H1 (cell line): ENCODE measurements at regions not wholly inside any gene's neighbourhood (a gene's known extent, or its start where the extent isn't known, plus 50 kb on each side); places are given as distances from the start of the nearest gene placed in this dataset.

Experiments used
- CBX5 ChIP-seq: fragments of 300-800, 300-1000 bp; sonication (generic); IDR thresholded peaks from 2 replicates; pipeline ENCODE4 v1.7.1; 2016; ENCODE audit warnings: antibody characterized with exemption, low read length, low read depth
- EP300 ChIP-seq, 2 experiments: IDR thresholded peaks; 1 replicate in 1 of 2; 2 replicates in 1 of 2; pipeline ENCODE4 v1.6.1; 2011 to 2012; ENCODE audit warnings: low read depth in 2 of 2, low read length in 2 of 2, mild to moderate bottlenecking in 2 of 2, borderline replicate concordance in 1 of 2, inconsistent platforms in 1 of 2, moderate library complexity in 1 of 2
- EZH2 ChIP-seq: fragments of 200-600 bp; sonication (generic); IDR thresholded peaks from 2 replicates; pipeline ENCODE4 v1.7.1; 2012; ENCODE audit warnings: low read depth, mild to moderate bottlenecking, moderate library complexity, low read length, inconsistent platforms; ENCODE audit not compliant: severe bottlenecking
- KDM1A ChIP-seq: fragments of 200-600, 300-600 bp; sonication (generic); IDR thresholded peaks from 2 replicates; pipeline ENCODE4 v1.7.1; 2016; ENCODE audit warnings: mild to moderate bottlenecking, low read length, borderline replicate concordance
- SP1 ChIP-seq: IDR thresholded peaks from 2 replicates; pipeline ENCODE4 v1.6.1; 2011; ENCODE audit warnings: low read depth, low read length
- TAF1 ChIP-seq: IDR thresholded peaks from 2 replicates; pipeline ENCODE4 v1.6.1; 2011; ENCODE audit warnings: mild to moderate bottlenecking, low read depth, low read length
- YY1 ChIP-seq: IDR thresholded peaks from 2 replicates; pipeline ENCODE4 v1.6.1; 2011; ENCODE audit warnings: low read depth, mild to moderate bottlenecking, low read length
- TF ChIP-seq, protein P1 (sequence below), 3 experiments: IDR thresholded peaks; 1 replicate in 2 of 3; 2 replicates in 1 of 3; pipeline versions ENCODE4 v1.5.1 to v1.6.1; 2011; ENCODE audit warnings: low read length in 3 of 3, mild to moderate bottlenecking in 3 of 3, inconsistent platforms in 2 of 3, low read depth in 1 of 3, moderate library complexity in 1 of 3; ENCODE audit not compliant: insufficient read depth in 1 of 3; ENCODE audit errors: control extremely low read depth in 1 of 3
- TF ChIP-seq, protein P2 (sequence below): IDR thresholded peaks from 2 replicates; pipeline ENCODE4 v1.6.1; 2011; ENCODE audit warnings: low read depth, mild to moderate bottlenecking, low read length; ENCODE audit not compliant: insufficient read depth

DNA sequence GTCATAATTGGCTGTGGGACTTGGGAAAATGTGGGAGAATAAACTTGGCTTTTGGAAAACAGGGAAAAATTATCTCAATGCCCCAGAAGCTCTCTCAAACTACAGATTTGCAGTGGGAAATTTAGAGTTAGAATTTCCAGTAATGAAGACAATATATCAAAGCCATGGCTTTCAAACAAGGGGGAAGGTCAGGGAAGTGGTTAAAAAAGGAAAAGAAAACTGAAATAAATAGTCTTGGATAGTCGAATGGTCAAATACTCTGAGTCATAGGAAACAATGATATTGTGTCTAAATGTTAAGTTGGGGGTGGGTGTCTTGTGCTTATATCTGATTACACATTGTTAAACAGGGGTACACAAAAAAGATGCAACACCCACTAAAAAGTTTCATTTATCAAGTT is 272.4 kb upstream of the COL8A1 start:
- TF ChIP-seq EP300 (IDR thresholded peaks at IDR 0.05; ENCODE audit: borderline replicate concordance in 1 of 2, low read depth in 2 of 2, low read length in 2 of 2) (no peak), TAF1 (no peak), CBX5 (no peak), KDM1A (no peak), SP1 (no peak), EZH2 (no peak), YY1 (no peak)
- TF ChIP-seq, protein P1, sequence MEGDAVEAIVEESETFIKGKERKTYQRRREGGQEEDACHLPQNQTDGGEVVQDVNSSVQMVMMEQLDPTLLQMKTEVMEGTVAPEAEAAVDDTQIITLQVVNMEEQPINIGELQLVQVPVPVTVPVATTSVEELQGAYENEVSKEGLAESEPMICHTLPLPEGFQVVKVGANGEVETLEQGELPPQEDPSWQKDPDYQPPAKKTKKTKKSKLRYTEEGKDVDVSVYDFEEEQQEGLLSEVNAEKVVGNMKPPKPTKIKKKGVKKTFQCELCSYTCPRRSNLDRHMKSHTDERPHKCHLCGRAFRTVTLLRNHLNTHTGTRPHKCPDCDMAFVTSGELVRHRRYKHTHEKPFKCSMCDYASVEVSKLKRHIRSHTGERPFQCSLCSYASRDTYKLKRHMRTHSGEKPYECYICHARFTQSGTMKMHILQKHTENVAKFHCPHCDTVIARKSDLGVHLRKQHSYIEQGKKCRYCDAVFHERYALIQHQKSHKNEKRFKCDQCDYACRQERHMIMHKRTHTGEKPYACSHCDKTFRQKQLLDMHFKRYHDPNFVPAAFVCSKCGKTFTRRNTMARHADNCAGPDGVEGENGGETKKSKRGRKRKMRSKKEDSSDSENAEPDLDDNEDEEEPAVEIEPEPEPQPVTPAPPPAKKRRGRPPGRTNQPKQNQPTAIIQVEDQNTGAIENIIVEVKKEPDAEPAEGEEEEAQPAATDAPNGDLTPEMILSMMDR (IDR thresholded peaks at IDR 0.05; ENCODE audit: control extremely low read depth in 1 of 3, insufficient read depth in 1 of 3, low read depth in 1 of 3, low read length in 3 of 3), result no peak
- TF ChIP-seq, protein P2, sequence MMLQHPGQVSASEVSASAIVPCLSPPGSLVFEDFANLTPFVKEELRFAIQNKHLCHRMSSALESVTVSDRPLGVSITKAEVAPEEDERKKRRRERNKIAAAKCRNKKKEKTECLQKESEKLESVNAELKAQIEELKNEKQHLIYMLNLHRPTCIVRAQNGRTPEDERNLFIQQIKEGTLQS, result no peak
